ENCODE measurements at regions not wholly inside any gene's neighbourhood (a gene's known extent, or its start where the extent isn't known, plus 50 kb on each side); places are given as distances from the start of the nearest gene placed in this dataset.
"Not testable (repeated sequence)": the region's sequence is repeated elsewhere in the genome, so short reads cannot be mapped to it uniquely, and the experiment has no call there.

GRCh38 chr10:125407000-125407502, 246.7 kb upstream of the CTBP2 start:
- no peak overlapping the region for H3K4me3 ChIP-seq (ENCODE audit: low read length)
- H3K27ac ChIP-seq (ENCODE audit: low read depth, low read length), result no peak overlapping the region
- peak; percentile 75 for DNase-seq

GRCh38 chr10:125404902-125405301, 244.5 kb upstream of the CTBP2 start:
- H3K4me2 ChIP-seq (ENCODE audit: low read length); DNase-seq; H3K79me2 ChIP-seq (ENCODE audit: control insufficient read depth, insufficient read depth, low read length); H3K23ac ChIP-seq (ENCODE audit: low read length); H3K56ac ChIP-seq (ENCODE audit: low read length); H2BK15ac ChIP-seq (replicated peaks; ENCODE audit: low read depth); H3K4me1 ChIP-seq (ENCODE audit: control insufficient read depth, low read depth, low read length); H2BK5ac ChIP-seq (ENCODE audit: low read length); H3K79me1 ChIP-seq (ENCODE audit: low read length); H3K4ac ChIP-seq (ENCODE audit: low read depth, low read length); H4K8ac ChIP-seq (ENCODE audit: low read depth, low read length); H2BK120ac ChIP-seq (ENCODE audit: low read depth, low read length); H3K36me3 ChIP-seq (ENCODE audit: control insufficient read depth, insufficient read depth, low read length); H3K27me3 ChIP-seq (ENCODE audit: insufficient read depth, low read length, poor library complexity); H3K27ac ChIP-seq (ENCODE audit: low read depth, low read length); H2AK5ac ChIP-seq (ENCODE audit: low read length); H3K9ac ChIP-seq (ENCODE audit: low read length); H4K5ac ChIP-seq (ENCODE audit: low read length); H3K4me3 ChIP-seq (ENCODE audit: low read length); H3K18ac ChIP-seq (ENCODE audit: low read length): not testable (repeated sequence)

More at GRCh38 chr10:125407000-125407502, 246.7 kb upstream of the CTBP2 start:
- no peak overlapping the region for H2BK120ac ChIP-seq (ENCODE audit: low read depth, low read length)
- H4K8ac ChIP-seq (ENCODE audit: low read depth, low read length), result no peak overlapping the region
- H3K23ac ChIP-seq (ENCODE audit: low read length), result no peak overlapping the region
- no peaks in the 10 kb centered on the region for H3K4me1 ChIP-seq (ENCODE audit: control insufficient read depth, low read depth, low read length)
- H3K56ac ChIP-seq (ENCODE audit: low read length), result no peak overlapping the region
- no peak overlapping the region for H3K18ac ChIP-seq (ENCODE audit: low read length)
- H3K4me2 ChIP-seq (ENCODE audit: low read length), result no peak overlapping the region
- H2BK15ac ChIP-seq (replicated peaks; ENCODE audit: low read depth), result no peak overlapping the region
- no peaks in the 10 kb centered on the region for H3K27me3 ChIP-seq (ENCODE audit: insufficient read depth, low read length, poor library complexity)
- H2AK5ac ChIP-seq (ENCODE audit: low read length), result no peak overlapping the region
- H4K5ac ChIP-seq (ENCODE audit: low read length), result no peak overlapping the region
- H3K9ac ChIP-seq (ENCODE audit: low read length), result no peak overlapping the region
- no peaks in the 10 kb centered on the region for H3K79me1 ChIP-seq (ENCODE audit: low read length)
- H2BK5ac ChIP-seq (ENCODE audit: low read length), result no peak overlapping the region
- no CpG with 5 or more reads among the region's 3 CpGs for WGBS (ENCODE audit: extremely low coverage, insufficient coverage, low lambda C conversion rate)
- no peaks in the 10 kb centered on the region for H3K36me3 ChIP-seq (ENCODE audit: control insufficient read depth, insufficient read depth, low read length)
- no peak overlapping the region for H3K4ac ChIP-seq (ENCODE audit: low read depth, low read length)
- H3K79me2 ChIP-seq (ENCODE audit: control insufficient read depth, insufficient read depth, low read length), result no peaks in the 10 kb centered on the region

GRCh38 chr10:125401462-125401861, 241.1 kb upstream of the CTBP2 start:
- no peak overlapping the region for H3K23ac ChIP-seq (ENCODE audit: low read length)
- H3K4ac ChIP-seq (ENCODE audit: low read depth, low read length), result no peak overlapping the region
- H2BK120ac ChIP-seq (ENCODE audit: low read depth, low read length), result no peak overlapping the region
- no CpG with 5 or more reads among the region's 2 CpGs for WGBS (ENCODE audit: extremely low coverage, insufficient coverage, low lambda C conversion rate)
- DNase-seq, result no peak
- no peak overlapping the region for H3K18ac ChIP-seq (ENCODE audit: low read length)
- H3K4me1 ChIP-seq (ENCODE audit: control insufficient read depth, low read depth, low read length), result no peaks in the 10 kb centered on the region
- H2AK5ac ChIP-seq (ENCODE audit: low read length), result no peak overlapping the region
- H4K8ac ChIP-seq (ENCODE audit: low read depth, low read length), result no peak overlapping the region
- no peaks in the 10 kb centered on the region for H3K36me3 ChIP-seq (ENCODE audit: control insufficient read depth, insufficient read depth, low read length)
- H3K27me3 ChIP-seq (ENCODE audit: insufficient read depth, low read length, poor library complexity), result no peaks in the 10 kb centered on the region
- no peak overlapping the region for H3K27ac ChIP-seq (ENCODE audit: low read depth, low read length)
- H3K79me2 ChIP-seq (ENCODE audit: control insufficient read depth, insufficient read depth, low read length), result no peaks in the 10 kb centered on the region
- H3K56ac ChIP-seq (ENCODE audit: low read length), result no peak overlapping the region
- H3K9ac ChIP-seq (ENCODE audit: low read length), result no peak overlapping the region
- no peak overlapping the region for H2BK5ac ChIP-seq (ENCODE audit: low read length)
- H3K4me2 ChIP-seq (ENCODE audit: low read length), result no peak overlapping the region
- no peak overlapping the region for H3K4me3 ChIP-seq (ENCODE audit: low read length)
- no peak overlapping the region for H2BK15ac ChIP-seq (replicated peaks; ENCODE audit: low read depth)
- no peak overlapping the region for H4K5ac ChIP-seq (ENCODE audit: low read length)
- H3K79me1 ChIP-seq (ENCODE audit: low read length), result no peaks in the 10 kb centered on the region

- H3K4me2 ChIP-seq (ENCODE audit: low read length), result no peak overlapping the region
- H2BK120ac ChIP-seq (ENCODE audit: low read depth, low read length), result no peak overlapping the region
- no peaks in the 10 kb centered on the region for H3K4me1 ChIP-seq (ENCODE audit: control insufficient read depth, low read depth, low read length)
- no peak overlapping the region for H2AK5ac ChIP-seq (ENCODE audit: low read length)
- no peak overlapping the region for H3K27ac ChIP-seq (ENCODE audit: low read depth, low read length)
- no peak overlapping the region for H4K8ac ChIP-seq (ENCODE audit: low read depth, low read length)
- H2BK15ac ChIP-seq (replicated peaks; ENCODE audit: low read depth), result no peak overlapping the region
- no peak overlapping the region for H3K18ac ChIP-seq (ENCODE audit: low read length)
- no peaks in the 10 kb centered on the region for H3K36me3 ChIP-seq (ENCODE audit: control insufficient read depth, insufficient read depth, low read length)
- no peak overlapping the region for H3K23ac ChIP-seq (ENCODE audit: low read length)
- no CpG with 5 or more reads among the region's 3 CpGs for WGBS (ENCODE audit: extremely low coverage, insufficient coverage, low lambda C conversion rate)
- no peaks in the 10 kb centered on the region for H3K79me1 ChIP-seq (ENCODE audit: low read length)
- no peak overlapping the region for H3K4ac ChIP-seq (ENCODE audit: low read depth, low read length)
- H4K5ac ChIP-seq (ENCODE audit: low read length), result no peak overlapping the region
- H3K56ac ChIP-seq (ENCODE audit: low read length), result no peak overlapping the region
- no peak overlapping the region for H3K9ac ChIP-seq (ENCODE audit: low read length)
- H3K4me3 ChIP-seq (ENCODE audit: low read length), result no peak overlapping the region
- H3K79me2 ChIP-seq (ENCODE audit: control insufficient read depth, insufficient read depth, low read length), result no peaks in the 10 kb centered on the region
- no peak overlapping the region for H2BK5ac ChIP-seq (ENCODE audit: low read length)
- no peaks in the 10 kb centered on the region for H3K27me3 ChIP-seq (ENCODE audit: insufficient read depth, low read length, poor library complexity)
- peak; percentile 26 for DNase-seq
These were observed 238.9 kb upstream of the CTBP2 start for GRCh38 chr10:125399289-125399688.

- WGBS (ENCODE audit: extremely low coverage, insufficient coverage, low lambda C conversion rate), result no CpG with 5 or more reads among the region's 3 CpGs
- Histone ChIP-seq H4K8ac (ENCODE audit: low read depth, low read length) (no peak overlapping the region), H3K4me1 (ENCODE audit: control insufficient read depth, low read depth, low read length) (no peaks in the 10 kb centered on the region), H3K36me3 (ENCODE audit: control insufficient read depth, insufficient read depth, low read length) (no peaks in the 10 kb centered on the region), H3K79me1 (ENCODE audit: low read length) (no peaks in the 10 kb centered on the region), H2AK5ac (ENCODE audit: low read length) (no peak overlapping the region), H3K56ac (ENCODE audit: low read length) (no peak overlapping the region), H3K18ac (ENCODE audit: low read length) (no peak overlapping the region), H2BK15ac (replicated peaks; ENCODE audit: low read depth) (no peak overlapping the region), H3K79me2 (ENCODE audit: control insufficient read depth, insufficient read depth, low read length) (no peaks in the 10 kb centered on the region), H2BK120ac (ENCODE audit: low read depth, low read length) (no peak overlapping the region), H3K27ac (ENCODE audit: low read depth, low read length) (no peak overlapping the region), H3K9ac (ENCODE audit: low read length) (no peak overlapping the region), H2BK5ac (ENCODE audit: low read length) (no peak overlapping the region), H3K27me3 (ENCODE audit: insufficient read depth, low read length, poor library complexity) (no peaks in the 10 kb centered on the region), H4K5ac (ENCODE audit: low read length) (no peak overlapping the region), H3K23ac (ENCODE audit: low read length) (no peak overlapping the region), H3K4me2 (ENCODE audit: low read length) (no peak overlapping the region), H3K4ac (ENCODE audit: low read depth, low read length) (no peak overlapping the region), H3K4me3 (ENCODE audit: low read length) (no peak overlapping the region)
- DNase-seq, result no peak
These were observed 237.9 kb upstream of the CTBP2 start for GRCh38 chr10:125398270-125398669.

- Histone ChIP-seq H3K56ac (ENCODE audit: low read length) (no peak overlapping the region), H2BK15ac (replicated peaks; ENCODE audit: low read depth) (no peak overlapping the region), H2BK120ac (ENCODE audit: low read depth, low read length) (no peak overlapping the region), H3K36me3 (ENCODE audit: control insufficient read depth, insufficient read depth, low read length) (no peaks in the 10 kb centered on the region), H4K8ac (ENCODE audit: low read depth, low read length) (no peak overlapping the region), H2BK5ac (ENCODE audit: low read length) (no peak overlapping the region), H3K27ac (ENCODE audit: low read depth, low read length) (no peak overlapping the region), H3K4ac (ENCODE audit: low read depth, low read length) (no peak overlapping the region), H3K4me2 (ENCODE audit: low read length) (no peak overlapping the region), H3K18ac (ENCODE audit: low read length) (no peak overlapping the region), H4K5ac (ENCODE audit: low read length) (no peak overlapping the region), H2AK5ac (ENCODE audit: low read length) (no peak overlapping the region), H3K4me1 (ENCODE audit: control insufficient read depth, low read depth, low read length) (no peaks in the 10 kb centered on the region), H3K27me3 (ENCODE audit: insufficient read depth, low read length, poor library complexity) (no peaks in the 10 kb centered on the region), H3K79me2 (ENCODE audit: control insufficient read depth, insufficient read depth, low read length) (no peaks in the 10 kb centered on the region), H3K23ac (ENCODE audit: low read length) (no peak overlapping the region), H3K4me3 (ENCODE audit: low read length) (no peak overlapping the region), H3K79me1 (ENCODE audit: low read length) (no peaks in the 10 kb centered on the region), H3K9ac (ENCODE audit: low read length) (no peak overlapping the region)
- no CpG with 5 or more reads among the region's 4 CpGs for WGBS (ENCODE audit: extremely low coverage, insufficient coverage, low lambda C conversion rate)
- DNase-seq, result no peak
These were observed 237.2 kb upstream of the CTBP2 start for GRCh38 chr10:125397608-125398007.

All from mesendoderm (in vitro differentiated cells).